Endodermal cell (in vitro differentiated cells): ENCODE measurements at regions not wholly inside any gene's neighbourhood (a gene's known extent, or its start where the extent isn't known, plus 50 kb on each side); places are given as distances from the start of the nearest gene placed in this dataset.

Experiments
- DNase-seq: peaks from one replicate; pipeline ENCODE4 v3.0.0-alpha.2; 2017
- H3K27ac ChIP-seq: 2 replicates; pipeline ENCODE4 v1.5.1; 2013; ENCODE audit warnings: mild to moderate bottlenecking, low read depth, low read length, moderate library complexity
- H3K27me3 ChIP-seq: 2 replicates; pipeline ENCODE4 v1.6.1; 2013; ENCODE audit warnings: mild to moderate bottlenecking, low read length, moderate library complexity; ENCODE audit not compliant: insufficient read depth, control insufficient read depth, poor library complexity, severe bottlenecking
- H3K36me3 ChIP-seq: 2 replicates; pipeline ENCODE4 v1.7.0; 2013; ENCODE audit warnings: mild to moderate bottlenecking, low read length, moderate library complexity; ENCODE audit not compliant: control insufficient read depth, insufficient read depth
- H3K4me1 ChIP-seq: one replicate; pipeline ENCODE4 v1.7.0; 2013; ENCODE audit warnings: low read length; ENCODE audit not compliant: control insufficient read depth, insufficient read depth
- H3K4me3 ChIP-seq: 2 replicates; pipeline ENCODE4 v1.5.1; 2013; ENCODE audit warnings: mild to moderate bottlenecking, low read length, moderate library complexity
- H3K9ac ChIP-seq: 2 replicates; pipeline ENCODE4 v1.6.1; 2013; ENCODE audit warnings: mild to moderate bottlenecking, low read length, moderate library complexity; ENCODE audit not compliant: poor library complexity, severe bottlenecking; ENCODE audit errors: extremely low read depth
- H3K9me3 ChIP-seq: 2 replicates; pipeline ENCODE4 v1.6.1; 2013; ENCODE audit warnings: mild to moderate bottlenecking, low read length, moderate library complexity; ENCODE audit not compliant: control insufficient read depth
- H3K27ac Mint-ChIP-seq: 2 replicates; pipeline ENCODE4 v1.8.0; 2020; ENCODE audit warnings: mixed read lengths
- H3K27me3 Mint-ChIP-seq: 2 replicates; pipeline ENCODE4 v1.8.0; 2021; ENCODE audit warnings: mild to moderate bottlenecking, mixed read lengths; ENCODE audit not compliant: insufficient read depth
- H3K36me3 Mint-ChIP-seq: 2 replicates; pipeline ENCODE4 v1.8.0; 2020; ENCODE audit warnings: low read depth, mixed read lengths
- H3K4me1 Mint-ChIP-seq: 2 replicates; pipeline ENCODE4 v1.8.0; 2020; ENCODE audit warnings: mixed read lengths
- H3K4me3 Mint-ChIP-seq: 2 replicates; pipeline ENCODE4 v1.8.0; 2020; ENCODE audit warnings: mild to moderate bottlenecking, moderate library complexity, mixed read lengths
- H3K9me3 Mint-ChIP-seq: 2 replicates; pipeline ENCODE4 v1.8.0; 2020; ENCODE audit warnings: mild to moderate bottlenecking, mixed read lengths
- WGBS, 2 experiments: methylation state at CpG; one replicate each; pipeline versions ENCODE4 v1.1.5 to v1.1.7; 2013; ENCODE audit warnings: missing lambda C conversion rate in 2 of 2, mixed read lengths in 1 of 2; ENCODE audit not compliant: insufficient coverage in 1 of 2, insufficient read length in 1 of 2; 5-methylcytosine and 5-hydroxymethylcytosine counted together
- TF ChIP-seq, protein P1 (sequence below): fragments of 200-600 bp; sonication (generic); conservative IDR thresholded peaks from 2 replicates; pipeline ENCODE4 v1.5.0; 2021; ENCODE audit warnings: antibody characterized with exemption, mild to moderate bottlenecking

- no peak overlapping the region for H3K9ac ChIP-seq
- no peaks in the 10 kb centered on the region for H3K36me3 Mint-ChIP-seq
- no peak for DNase-seq
- peaks cover 2% of the 10 kb centered on the region for H3K4me1 ChIP-seq
- WGBS, 2 experiments: 92 to 94% methylated on average over 3 of the region's 3 CpGs
- H3K27ac ChIP-seq: no peak overlapping the region
- no peak overlapping the region for H3K4me3 Mint-ChIP-seq
- H3K27me3 Mint-ChIP-seq: no peaks in the 10 kb centered on the region
- no peak overlapping the region for H3K27ac Mint-ChIP-seq
- no peaks in the 10 kb centered on the region for H3K9me3 Mint-ChIP-seq
- H3K9me3 ChIP-seq: no peaks in the 10 kb centered on the region
- no peaks in the 10 kb centered on the region for H3K36me3 ChIP-seq
- H3K27me3 ChIP-seq: no peaks in the 10 kb centered on the region
- H3K4me1 Mint-ChIP-seq: peaks cover 5% of the 10 kb centered on the region
- TF ChIP-seq, protein P1, sequence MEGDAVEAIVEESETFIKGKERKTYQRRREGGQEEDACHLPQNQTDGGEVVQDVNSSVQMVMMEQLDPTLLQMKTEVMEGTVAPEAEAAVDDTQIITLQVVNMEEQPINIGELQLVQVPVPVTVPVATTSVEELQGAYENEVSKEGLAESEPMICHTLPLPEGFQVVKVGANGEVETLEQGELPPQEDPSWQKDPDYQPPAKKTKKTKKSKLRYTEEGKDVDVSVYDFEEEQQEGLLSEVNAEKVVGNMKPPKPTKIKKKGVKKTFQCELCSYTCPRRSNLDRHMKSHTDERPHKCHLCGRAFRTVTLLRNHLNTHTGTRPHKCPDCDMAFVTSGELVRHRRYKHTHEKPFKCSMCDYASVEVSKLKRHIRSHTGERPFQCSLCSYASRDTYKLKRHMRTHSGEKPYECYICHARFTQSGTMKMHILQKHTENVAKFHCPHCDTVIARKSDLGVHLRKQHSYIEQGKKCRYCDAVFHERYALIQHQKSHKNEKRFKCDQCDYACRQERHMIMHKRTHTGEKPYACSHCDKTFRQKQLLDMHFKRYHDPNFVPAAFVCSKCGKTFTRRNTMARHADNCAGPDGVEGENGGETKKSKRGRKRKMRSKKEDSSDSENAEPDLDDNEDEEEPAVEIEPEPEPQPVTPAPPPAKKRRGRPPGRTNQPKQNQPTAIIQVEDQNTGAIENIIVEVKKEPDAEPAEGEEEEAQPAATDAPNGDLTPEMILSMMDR: no peak
- H3K4me3 ChIP-seq: no peak overlapping the region
These were observed 103.5 kb upstream of the XYLT1 start for GRCh38 chr16:17574256-17574655.

GRCh38 chr16:17572145-17572544 is 101.4 kb upstream of the XYLT1 start:
- Mint-ChIP-seq H3K27ac (no peak overlapping the region), H3K4me1 (no peaks in the 10 kb centered on the region), H3K9me3 (no peaks in the 10 kb centered on the region), H3K36me3 (no peaks in the 10 kb centered on the region), H3K27me3 (no peaks in the 10 kb centered on the region), H3K4me3 (no peak overlapping the region)
- TF ChIP-seq, protein P1: no peak
- Histone ChIP-seq H3K27ac (no peak overlapping the region), H3K27me3 (no peaks in the 10 kb centered on the region), H3K9me3 (no peaks in the 10 kb centered on the region), H3K9ac (no peak overlapping the region), H3K36me3 (no peaks in the 10 kb centered on the region), H3K4me1 (no peaks in the 10 kb centered on the region), H3K4me3 (no peak overlapping the region)
- WGBS, 2 experiments: 86% methylated on average over 1 of the region's 1 CpG; no CpG with 5 or more reads in 1 of the 2 experiments
- DNase-seq: no peak

DNA sequence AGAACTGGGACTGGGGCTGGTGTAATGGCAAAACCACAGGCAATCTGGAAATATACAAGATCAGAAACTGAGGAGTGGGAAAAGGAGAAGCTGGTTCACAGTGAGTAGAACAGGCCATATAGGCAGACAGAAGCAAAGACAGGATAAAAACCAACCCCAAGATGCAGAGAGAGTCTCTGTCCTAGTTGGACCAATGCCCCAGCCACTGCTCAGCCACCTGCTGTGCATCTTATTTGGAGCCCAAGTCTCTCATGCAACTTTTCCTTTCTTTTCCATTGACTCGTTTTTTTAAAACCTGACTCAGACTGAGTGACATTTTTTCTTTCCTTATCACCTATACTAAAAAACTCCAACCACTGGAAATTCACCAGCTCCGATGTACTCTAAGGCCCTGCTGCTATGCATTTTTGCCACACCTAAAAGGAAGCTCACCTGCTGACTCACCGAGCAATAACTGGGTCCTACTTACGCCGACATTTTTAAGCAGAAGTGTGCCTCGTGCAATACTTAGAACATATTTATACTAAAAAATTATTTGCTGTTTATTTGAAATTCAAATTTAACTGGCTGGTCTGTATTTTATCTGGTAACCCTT is 100.8 kb upstream of the XYLT1 start:
- TF ChIP-seq, protein P1: no peak
- Histone ChIP-seq H3K27ac (no peak overlapping the region), H3K4me3 (no peak overlapping the region), H3K9me3 (no peaks in the 10 kb centered on the region), H3K27me3 (no peaks in the 10 kb centered on the region), H3K4me1 (no peaks in the 10 kb centered on the region), H3K9ac (no peak overlapping the region), H3K36me3 (no peaks in the 10 kb centered on the region)
- no peaks in the 10 kb centered on the region for H3K27me3 Mint-ChIP-seq
- WGBS, 2 experiments: 70 to 82% methylated on average over 2 to 5 of the region's 6 CpGs
- no peaks in the 10 kb centered on the region for H3K4me1 Mint-ChIP-seq
- no peak overlapping the region for H3K27ac Mint-ChIP-seq
- DNase-seq: no peak
- no peaks in the 10 kb centered on the region for H3K36me3 Mint-ChIP-seq
- no peak overlapping the region for H3K4me3 Mint-ChIP-seq
- no peaks in the 10 kb centered on the region for H3K9me3 Mint-ChIP-seq
